MCF 10A (cell line): ENCODE measurements at regions not wholly inside any gene's neighbourhood (a gene's known extent, or its start where the extent isn't known, plus 50 kb on each side); places are given as distances from the start of the nearest gene placed in this dataset.

Experiments
- BruUV-seq: library from RNA; stranded (reverse); fragments of 400-500 nt; replicated peaks from 2 replicates; lab custom pipeline; 2021; lab: Mats Ljungman, UMichigan
- CTCF ChIA-PET: fragments of 300-600 bp; sonication (Branson Sonifier 250); formaldehyde crosslinking; extraction: SDS; loops from one replicate; lab custom pipeline; 2021; ENCODE audit warnings: antibody characterized with exemption, inconsistent platforms; lab: Yijun Ruan, JAX
- POLR2A ChIA-PET: fragments of 300-600, 350-650 bp; sonication (Branson Sonifier 250); formaldehyde crosslinking; extraction: SDS; loops from one replicate; lab custom pipeline; 2020; ENCODE audit warnings: antibody characterized with exemption, inconsistent platforms; lab: Yijun Ruan, JAX
- DNase-seq: peaks from one replicate; pipeline ENCODE4 v3.0.0-alpha.2; 2018; ENCODE audit not compliant: unreplicated experiment
- H3K27ac Mint-ChIP-seq: one replicate; pipeline ENCODE4 v1.8.0; 2022; ENCODE audit warnings: mild to moderate bottlenecking, low read depth, mixed read lengths; ENCODE audit not compliant: unreplicated experiment
- H3K27me3 Mint-ChIP-seq: one replicate; pipeline ENCODE4 v1.8.0; 2022; ENCODE audit warnings: mixed read lengths; ENCODE audit not compliant: insufficient read depth, unreplicated experiment
- H3K36me3 Mint-ChIP-seq: one replicate; pipeline ENCODE4 v1.8.0; 2022; ENCODE audit warnings: mild to moderate bottlenecking, moderate library complexity, mixed read lengths; ENCODE audit not compliant: insufficient read depth, unreplicated experiment
- H3K4me1 Mint-ChIP-seq: one replicate; pipeline ENCODE4 v1.8.0; 2022; ENCODE audit warnings: mixed read lengths; ENCODE audit not compliant: insufficient read depth, unreplicated experiment
- H3K4me3 Mint-ChIP-seq: one replicate; pipeline ENCODE4 v1.8.0; 2022; ENCODE audit warnings: mild to moderate bottlenecking, moderate library complexity, mixed read lengths; ENCODE audit not compliant: unreplicated experiment
- H3K9me3 Mint-ChIP-seq: one replicate; pipeline ENCODE4 v1.8.0; 2022; ENCODE audit warnings: mixed read lengths; ENCODE audit not compliant: unreplicated experiment
- CTCF ChIP-seq: fragments of 200-600 bp; IDR thresholded peaks from one replicate; pipeline ENCODE4 v1.8.0; 2022; ENCODE audit warnings: antibody characterized with exemption, mild to moderate bottlenecking; ENCODE audit not compliant: unreplicated experiment
- intact Hi-C: fragments of 100-400 bp; cut with micrococcal nuclease; formaldehyde crosslinking; loops from 2 replicates; pipeline ENCODE4 v1.14.1; 2022

DNA sequence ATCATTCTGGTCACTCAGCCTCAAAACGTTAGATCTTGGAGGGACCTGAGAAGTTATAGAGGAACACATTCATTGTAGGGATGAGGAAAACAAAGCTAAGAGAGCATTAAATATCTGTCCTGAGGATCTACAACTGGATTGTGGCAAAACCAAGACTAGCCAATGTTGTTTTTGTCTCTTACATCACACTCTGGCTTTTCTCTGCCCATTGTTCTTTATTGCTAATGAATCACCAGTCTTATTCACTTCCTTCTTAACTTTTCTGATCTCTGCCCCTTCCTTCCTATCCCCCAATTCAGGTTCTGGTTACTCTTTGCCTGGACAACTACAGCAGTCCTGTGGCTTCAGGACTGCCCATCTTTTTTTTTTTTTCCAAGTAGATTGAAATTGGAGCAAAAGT, 57.0 kb upstream of the PREP start:
- CTCF ChIA-PET, result interaction anchor here (0.6 to 0.7 kb wide), 2 partner anchors 22 to 25 kb away, joined by 3 read pairs; no protein-coding TSS in a partner anchor
- Mint-ChIP-seq H3K4me3 (no peak overlapping the region), H3K27ac (peak overlapping the region; percentile 83), H3K4me1 (peaks cover 22% of the 10 kb centered on the region), H3K9me3 (peaks cover 10% of the 10 kb centered on the region), H3K36me3 (no peaks in the 10 kb centered on the region), H3K27me3 (no peaks in the 10 kb centered on the region)
- intact Hi-C loops, result no loop called here
- POLR2A ChIA-PET, result interaction anchor here (0.6 to 1.7 kb wide), 3 partner anchors 28 to 865 kb away, joined by 3 to 5 read pairs (median 3); partner anchors contain the start of gene ATG5
- no peak for TF ChIP-seq CTCF
- DNase-seq, result peak; percentile 72
- no TSS peak for BruUV-seq

- Mint-ChIP-seq H3K4me3 (peak overlapping the region; percentile 42), H3K36me3 (no peaks in the 10 kb centered on the region), H3K27me3 (no peaks in the 10 kb centered on the region), H3K9me3 (peaks cover 1% of the 10 kb centered on the region), H3K27ac (peak overlapping the region; percentile 83), H3K4me1 (peaks cover 22% of the 10 kb centered on the region)
- DNase-seq, result peak; percentile 53
- POLR2A ChIA-PET, result interaction anchor here (0.6 to 1.7 kb wide), 4 partner anchors 17 to 96 kb away, joined by 3 to 5 read pairs (median 3); no protein-coding TSS in a partner anchor
- CTCF ChIA-PET, result interaction anchor here (0.6 kb wide), 2 partner anchors 22 to 81 kb away, joined by 3 read pairs; no protein-coding TSS in a partner anchor
- BruUV-seq, result no TSS peak
- TF ChIP-seq CTCF, result no peak
- intact Hi-C loops, result no loop called here
Measured at GRCh38 chr6:105459049-105459448, 56.2 kb upstream of the PREP start.

GRCh38 chr6:105458551-105458950, 55.7 kb upstream of the PREP start:
- peak overlapping the region; percentile 42 for H3K4me3 Mint-ChIP-seq

More at GRCh38 chr6:105458551-105458950, 55.7 kb upstream of the PREP start:
- no peaks in the 10 kb centered on the region for H3K9me3 Mint-ChIP-seq
- intact Hi-C loops, result no loop called here
- H3K4me1 Mint-ChIP-seq, result peaks cover 22% of the 10 kb centered on the region
- no peak for TF ChIP-seq CTCF
- DNase-seq, result no peak
- no TSS peak for BruUV-seq
- CTCF ChIA-PET, result interaction anchor here (0.6 to 0.7 kb wide), 3 partner anchors 21 to 641 kb away, joined by 3 read pairs; no protein-coding TSS in a partner anchor
- peak overlapping the region; percentile 83 for H3K27ac Mint-ChIP-seq
- POLR2A ChIA-PET, result interaction anchor here (0.6 to 1.7 kb wide), 4 partner anchors 16 to 95 kb away, joined by 3 to 5 read pairs (median 3); no protein-coding TSS in a partner anchor
- H3K27me3 Mint-ChIP-seq, result no peaks in the 10 kb centered on the region
- H3K36me3 Mint-ChIP-seq, result no peaks in the 10 kb centered on the region
